HG03196 (cell line): ENCODE measurements at regions not wholly inside any gene's neighbourhood (a gene's known extent, or its start where the extent isn't known, plus 50 kb on each side); places are given as distances from the start of the nearest gene placed in this dataset.

Source experiments
- ATAC-seq: cut with Tn5 transposase; IDR thresholded peaks from one replicate; pipeline ENCODE4 v1.9.1; 2021; ENCODE audit not compliant: unreplicated experiment

GRCh38 chr20:11727708-11728107 is 190.0 kb upstream of the BTBD3 start:
- no peak for ATAC-seq

GRCh38 chr20:11728937-11729336 is 188.8 kb upstream of the BTBD3 start:
- no peak for ATAC-seq

GRCh38 chr20:11729806-11730205 is 187.9 kb upstream of the BTBD3 start:
- no peak for ATAC-seq

DNA sequence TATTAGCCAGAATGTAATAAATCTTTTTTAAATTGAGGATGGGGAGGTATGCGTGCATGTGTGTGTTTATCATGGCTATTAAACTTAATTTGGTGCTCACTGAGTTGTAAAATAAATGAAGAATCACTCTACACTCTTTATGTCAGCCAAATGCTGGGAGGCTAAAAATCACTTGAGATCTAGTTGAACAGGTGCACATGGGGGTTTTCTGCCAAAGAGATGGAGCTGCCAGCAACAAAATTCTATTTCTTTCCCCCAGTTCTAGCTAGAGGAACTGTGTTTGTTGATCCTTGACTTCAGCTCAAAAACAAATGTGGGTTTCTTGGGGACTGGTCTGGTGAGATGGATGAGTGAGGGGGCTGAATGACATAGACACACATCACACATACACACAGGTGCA is 183.3 kb upstream of the BTBD3 start:
- ATAC-seq = no peak

DNA sequence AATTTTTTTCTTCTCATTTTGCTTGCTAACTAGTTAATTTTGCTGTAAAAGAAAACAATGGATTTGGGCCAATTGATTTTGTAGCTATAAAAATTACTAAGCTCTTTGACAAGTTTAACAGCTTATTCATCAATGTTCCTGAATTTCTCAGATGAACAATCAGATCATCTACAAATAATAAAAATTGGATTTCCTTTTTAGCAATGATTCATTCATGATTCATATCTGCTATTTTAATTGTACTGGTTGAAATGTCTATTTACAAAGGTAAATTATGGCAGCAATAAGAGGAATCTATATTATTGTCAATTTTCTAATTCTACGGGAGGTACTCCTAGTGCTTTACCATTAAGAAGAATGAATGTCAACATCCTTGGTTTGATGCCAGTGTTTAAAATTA is 178.8 kb upstream of the BTBD3 start:
- ATAC-seq = no peak

GRCh38 chr20:11740975-11741374 is 176.7 kb upstream of the BTBD3 start:
- no peak for ATAC-seq

DNA sequence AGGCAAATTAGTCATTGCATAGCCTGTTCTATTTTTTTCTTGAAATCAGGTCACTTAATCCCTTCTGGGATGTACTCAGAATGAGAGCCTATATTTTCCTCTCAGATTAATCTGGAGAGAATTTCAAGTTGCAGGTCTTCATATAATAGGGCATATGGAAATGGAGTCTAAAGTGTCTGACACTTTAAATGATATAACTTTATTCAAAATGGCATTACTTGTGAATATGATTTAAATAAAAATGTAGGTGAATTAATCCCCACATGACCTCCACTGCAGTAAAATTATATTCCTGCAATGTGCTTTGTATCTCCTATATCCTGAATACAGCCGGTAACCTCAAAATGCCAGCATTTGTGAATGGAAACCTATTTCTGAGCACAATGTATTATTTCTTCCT is 172.5 kb upstream of the BTBD3 start:
- no peak for ATAC-seq

- ATAC-seq = no peak
Measured at GRCh38 chr20:11748436-11748835, 169.3 kb upstream of the BTBD3 start.

DNA sequence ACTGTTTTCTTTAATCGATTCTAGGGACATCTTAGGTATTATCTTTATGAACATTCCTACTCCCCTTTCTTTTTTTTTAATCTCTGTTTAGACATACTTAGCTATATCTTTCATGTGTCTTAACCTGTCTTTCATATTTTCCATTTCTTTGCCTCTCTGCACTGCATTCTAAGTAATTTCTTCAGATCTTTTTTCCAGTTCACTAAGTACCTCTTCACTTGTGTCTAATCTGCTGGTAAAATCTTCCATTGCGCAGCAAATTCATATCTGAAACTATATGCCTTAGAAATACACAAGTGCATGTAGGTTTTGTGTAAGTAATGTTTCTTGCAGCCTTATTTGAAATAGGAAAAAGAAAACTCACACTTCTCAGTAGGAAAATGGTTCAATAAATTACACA is 165.4 kb upstream of the BTBD3 start:
- ATAC-seq = no peak

DNA sequence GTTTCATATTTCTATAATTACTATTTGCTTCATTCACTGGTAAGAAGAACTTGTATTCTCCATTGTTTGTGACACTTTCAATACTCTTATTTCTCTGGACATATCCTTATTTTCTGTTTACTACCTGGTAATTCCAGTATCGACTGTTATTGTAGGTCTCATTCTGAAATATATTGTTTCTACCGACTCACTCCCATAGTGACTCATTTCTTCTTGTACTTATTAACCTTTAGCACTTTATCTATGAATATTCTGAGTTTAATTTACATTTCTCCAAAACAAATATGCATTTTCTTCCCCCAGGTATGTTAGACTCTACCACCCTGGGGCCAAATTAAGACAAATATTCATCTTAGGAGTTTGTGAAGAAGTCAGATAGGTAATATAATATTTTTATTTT is 164.5 kb upstream of the BTBD3 start:
- ATAC-seq = no peak

DNA sequence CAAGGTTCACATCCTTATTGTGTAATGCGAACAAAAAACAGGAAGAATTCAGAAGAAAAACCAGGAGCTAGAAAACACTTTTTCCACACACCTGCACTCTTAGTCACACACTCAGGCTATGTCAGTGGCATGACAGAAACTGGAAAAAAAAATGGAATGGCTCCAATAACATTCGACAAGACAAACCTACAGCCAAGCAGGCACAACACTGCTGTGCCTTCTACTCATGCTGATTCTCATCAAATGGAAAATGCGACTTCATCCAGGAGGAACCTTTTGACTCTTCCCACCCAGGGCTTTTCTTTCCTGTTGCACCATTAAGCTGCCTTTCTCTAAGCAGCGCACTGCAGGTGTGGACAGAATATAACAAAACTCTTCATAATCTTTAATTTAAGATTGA is 163.2 kb upstream of the BTBD3 start:
- ATAC-seq = no peak

GRCh38 chr20:11755071-11755841 is 162.4 kb upstream of the BTBD3 start:
- ATAC-seq = no peak

DNA sequence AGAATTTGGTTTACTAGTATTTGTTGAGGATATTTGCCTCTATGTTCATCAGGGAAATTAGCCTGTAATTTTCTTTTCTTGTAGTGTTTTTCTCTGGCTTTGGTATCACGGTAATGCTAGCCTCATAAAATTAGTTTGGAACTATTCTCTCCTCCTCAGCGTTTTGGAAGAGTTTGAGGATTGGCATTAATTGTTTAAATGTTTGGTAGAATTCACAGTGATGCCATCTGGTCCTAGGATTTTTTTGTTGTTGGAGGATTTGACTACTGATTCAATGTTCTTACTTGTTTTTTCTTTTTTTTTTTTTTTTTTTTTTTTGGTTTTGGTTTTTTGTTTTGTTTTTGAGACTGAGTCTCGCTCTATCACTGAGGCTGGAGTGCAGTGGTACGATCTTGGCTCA is 156.2 kb upstream of the BTBD3 start:
- ATAC-seq = no peak

- ATAC-seq = no peak
Measured at GRCh38 chr20:11766961-11767360, 150.7 kb upstream of the BTBD3 start.

DNA sequence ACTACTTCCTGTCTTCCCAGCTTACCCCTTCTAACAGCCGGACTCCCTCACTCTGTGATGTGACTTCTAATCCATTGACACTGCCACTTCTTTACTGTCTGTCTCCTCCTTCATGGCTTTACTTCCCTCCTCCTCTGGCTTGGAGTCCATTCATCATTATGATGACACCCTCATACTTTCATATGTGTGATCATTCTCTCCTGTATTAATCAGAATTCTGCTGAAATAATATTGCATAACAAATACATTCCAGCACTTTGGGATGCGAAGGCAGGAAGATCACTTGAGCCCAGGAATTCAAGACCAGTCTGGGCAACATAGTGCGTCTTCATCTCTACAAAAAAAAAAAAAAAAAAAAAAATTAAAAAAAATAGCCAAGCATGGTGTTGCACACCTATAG is 147.9 kb upstream of the BTBD3 start:
- no peak for ATAC-seq

DNA sequence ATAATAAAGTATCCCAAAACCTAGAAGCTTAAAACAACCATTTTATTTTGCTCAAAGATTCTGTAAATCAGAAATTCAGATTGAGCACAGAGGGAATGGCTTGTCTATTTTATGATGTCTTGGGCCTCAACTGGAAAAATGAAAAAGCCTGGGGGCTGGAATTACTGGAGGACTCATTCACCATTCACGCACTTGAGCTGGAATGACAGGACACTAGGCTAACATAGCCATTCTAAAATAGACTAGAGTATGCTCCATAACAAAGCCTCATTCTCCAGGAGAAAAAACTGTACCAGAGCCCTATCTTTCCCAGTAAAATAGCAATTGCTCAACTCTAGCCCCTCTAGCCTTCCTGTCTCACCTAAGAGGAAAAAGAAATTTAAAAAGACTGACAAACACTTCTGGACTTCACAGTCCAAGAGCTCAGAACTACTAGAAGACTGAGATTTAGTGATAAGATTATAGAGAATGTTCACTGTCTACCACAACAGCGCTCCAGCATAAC is 145.4 kb upstream of the BTBD3 start:
- ATAC-seq = no peak

GRCh38 chr20:11776687-11777086 is 141.0 kb upstream of the BTBD3 start:
- no peak for ATAC-seq

- no peak for ATAC-seq
Measured at GRCh38 chr20:11777387-11778205, 140.1 kb upstream of the BTBD3 start.

GRCh38 chr20:11778206-11778570 is 139.5 kb upstream of the BTBD3 start:
- no peak for ATAC-seq

DNA sequence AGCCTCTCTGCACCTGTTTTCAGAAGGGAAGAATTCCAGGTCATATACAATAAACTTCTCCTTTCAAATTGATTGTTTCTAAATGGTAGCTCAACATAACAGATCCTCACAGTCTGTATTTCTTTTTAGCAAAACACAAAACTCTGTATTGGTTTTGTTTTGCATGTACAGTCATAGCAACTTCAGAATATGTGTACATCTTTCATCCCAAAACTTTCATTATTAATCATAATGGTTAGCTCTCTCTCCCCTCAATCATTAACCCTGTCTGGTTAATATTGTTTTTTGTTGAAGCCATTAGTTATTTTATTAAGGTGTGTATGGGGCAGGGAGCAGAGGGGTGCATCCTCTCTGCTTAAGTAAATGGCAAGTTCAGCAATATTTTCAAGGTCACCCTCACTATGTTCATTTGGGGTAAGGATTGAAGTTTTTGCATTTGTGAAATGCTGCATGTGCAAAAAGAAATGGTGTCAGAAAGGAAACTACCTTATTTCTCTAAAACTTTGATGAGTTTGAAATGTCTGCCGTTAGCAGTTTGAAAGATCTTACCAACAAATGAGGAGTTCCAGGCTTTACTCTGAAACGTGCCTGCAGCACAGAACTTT is 136.8 kb upstream of the BTBD3 start:
- ATAC-seq = peak; percentile 73

DNA sequence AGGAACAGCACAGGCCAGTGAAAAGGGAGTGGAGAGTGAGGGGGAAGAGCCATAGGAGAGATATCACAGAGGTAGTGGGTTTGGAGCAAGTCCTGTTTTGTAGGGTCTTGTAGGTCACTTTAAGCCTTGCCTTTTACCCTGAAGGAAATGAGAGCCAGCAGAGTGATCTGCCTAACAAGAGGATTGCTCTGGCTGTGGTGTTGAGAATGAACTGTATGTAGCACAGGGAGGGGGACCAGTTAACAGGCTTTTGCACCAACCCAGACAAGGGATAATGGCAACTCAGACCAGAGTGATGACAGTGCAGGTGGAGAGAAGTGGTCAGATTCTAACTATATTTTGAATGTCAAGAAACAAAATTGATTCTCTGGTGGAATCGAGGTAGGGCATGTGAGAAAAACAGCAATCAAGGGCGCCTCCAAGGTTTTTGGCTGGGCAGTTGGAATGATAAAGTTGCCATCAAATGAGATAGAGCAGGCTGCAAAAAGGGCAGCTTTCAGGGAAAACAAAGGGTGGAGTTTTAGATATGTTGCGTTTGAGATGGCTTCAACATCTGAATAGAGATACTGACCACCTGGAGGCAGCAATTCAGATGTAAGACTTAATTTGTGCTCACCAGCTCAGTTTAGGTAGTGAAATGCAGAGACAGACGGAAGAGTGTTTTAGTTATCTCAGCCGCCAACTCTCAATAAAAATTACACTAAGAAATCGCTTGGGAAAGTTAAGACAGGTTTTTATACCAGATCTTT is 134.4 kb upstream of the BTBD3 start:
- no peak for ATAC-seq
